Activated CD4-positive, alpha-beta memory T cell treated with anti-CD3 and anti-CD28 coated beads, Interleukin-2, amount 10 ng/mL, durations not matched to agents 7 days and 5 days (primary cell): ENCODE measurements at regions not wholly inside any gene's neighbourhood (a gene's known extent, or its start where the extent isn't known, plus 50 kb on each side); places are given as distances from the start of the nearest gene placed in this dataset.
"Not testable (repeated sequence)": the region's sequence is repeated elsewhere in the genome, so short reads cannot be mapped to it uniquely, and the experiment has no call there.

ENCODE experiments used
- CTCF ChIA-PET: fragments of 350-600 bp; sonication (Branson Sonifier 250); formaldehyde crosslinking; loops from one replicate; lab custom pipeline; 2021; ENCODE audit warnings: antibody characterized with exemption, inconsistent platforms; lab: Charles Lee
- POLR2A ChIA-PET: fragments of 350-600 bp; sonication (Branson Sonifier 250); formaldehyde crosslinking; loops from one replicate; lab custom pipeline; 2021; ENCODE audit warnings: antibody characterized with exemption; lab: Charles Lee
- DNase-seq: peaks from one replicate; pipeline ENCODE4 v3.0.0-alpha.2; 2020
- H3K27ac Mint-ChIP-seq: one replicate; pipeline ENCODE4 v1.8.0; 2021; ENCODE audit warnings: mild to moderate bottlenecking, mixed read lengths
- H3K27me3 Mint-ChIP-seq: one replicate; pipeline ENCODE4 v1.8.0; 2021; ENCODE audit warnings: mixed read lengths
- H3K36me3 Mint-ChIP-seq: one replicate; pipeline ENCODE4 v1.8.0; 2021; ENCODE audit warnings: low read depth, mixed read lengths
- H3K4me1 Mint-ChIP-seq: one replicate; pipeline ENCODE4 v1.8.0; 2021; ENCODE audit warnings: mixed read lengths
- H3K4me3 Mint-ChIP-seq: one replicate; pipeline ENCODE4 v1.8.0; 2021; ENCODE audit warnings: mild to moderate bottlenecking, mixed read lengths
- H3K9me3 Mint-ChIP-seq: one replicate; pipeline ENCODE4 v1.8.0; 2021; ENCODE audit warnings: mixed read lengths

DNA sequence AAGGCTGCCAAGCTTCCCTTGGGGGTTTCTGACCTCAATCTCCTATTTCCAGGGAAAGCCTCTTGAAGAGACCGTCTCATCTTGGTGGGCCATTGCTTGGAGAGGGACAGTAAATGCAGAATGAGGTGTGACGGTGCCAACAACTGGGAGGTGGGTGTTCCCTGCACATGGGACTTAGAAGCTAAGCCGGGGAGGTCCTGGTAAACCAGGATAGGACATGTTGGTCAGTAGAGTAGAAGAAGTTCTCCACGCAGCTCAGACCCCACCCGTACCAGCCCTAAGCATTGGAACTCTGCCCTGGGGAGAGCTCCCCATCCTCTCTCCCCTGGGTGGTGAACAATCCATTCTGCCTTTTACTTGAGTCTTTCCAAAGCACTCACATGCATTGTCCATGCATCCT, 92.0 kb downstream of the SOX1 start:
- POLR2A ChIA-PET = no interaction called here
- Mint-ChIP-seq H3K27ac (no peak overlapping the region), H3K36me3 (no peaks in the 10 kb centered on the region), H3K9me3 (peaks cover 2% of the 10 kb centered on the region), H3K27me3 (peaks cover 13% of the 10 kb centered on the region), H3K4me3 (no peak overlapping the region), H3K4me1 (no peaks in the 10 kb centered on the region)
- CTCF ChIA-PET = no interaction called here
- DNase-seq = no peak

DNA sequence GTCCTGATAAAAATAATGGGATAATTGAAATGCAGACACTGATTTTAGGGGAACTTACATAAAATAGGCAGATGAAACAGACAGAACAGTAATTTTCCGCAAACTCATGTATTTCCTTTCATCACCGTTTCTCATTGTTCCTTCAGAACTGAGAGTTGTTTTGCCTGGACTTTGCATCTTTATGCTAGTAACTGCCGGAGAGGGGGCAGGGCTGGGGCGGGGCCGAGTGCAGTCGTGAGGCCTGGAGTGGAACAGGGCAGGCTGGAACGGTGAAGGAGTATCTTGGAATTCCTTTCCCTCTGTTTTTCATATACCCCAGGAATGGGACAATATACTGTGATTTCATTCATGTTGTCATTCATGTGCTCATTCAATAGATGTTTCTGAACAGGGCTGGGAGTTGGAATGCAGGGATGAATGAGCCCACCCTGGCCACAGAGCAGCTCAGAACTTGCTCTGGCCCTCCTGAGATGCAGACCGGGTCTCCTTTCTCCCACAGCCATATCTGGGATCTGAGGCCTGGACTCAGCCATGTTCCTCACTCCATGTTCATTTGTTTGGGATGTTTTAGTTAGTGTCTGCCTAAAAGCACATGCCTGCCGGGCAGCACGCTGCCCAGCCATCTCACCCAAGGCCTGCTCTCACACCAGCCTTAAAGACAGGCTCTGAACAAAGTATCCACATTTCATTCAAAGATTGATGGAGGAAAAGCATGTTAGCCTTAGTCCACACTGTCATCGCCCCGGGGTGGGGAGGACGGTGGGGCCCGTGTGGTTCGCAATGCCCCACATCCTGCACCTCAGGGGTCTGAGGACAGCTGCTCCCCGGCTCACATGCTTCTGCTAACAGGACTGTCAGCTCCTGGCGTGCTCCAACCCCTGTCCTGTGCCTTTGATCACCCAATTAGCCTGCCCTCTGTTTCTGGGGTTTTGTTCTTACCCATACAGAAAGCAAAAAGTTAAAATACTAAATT, 92.9 kb downstream of the SOX1 start:
- DNase-seq = no peak
- Mint-ChIP-seq H3K4me1 (no peaks in the 10 kb centered on the region), H3K27ac (no peak overlapping the region), H3K27me3 (peaks cover 13% of the 10 kb centered on the region), H3K9me3 (peaks cover 2% of the 10 kb centered on the region), H3K4me3 (no peak overlapping the region), H3K36me3 (no peaks in the 10 kb centered on the region)
- ChIA-PET POLR2A (no interaction called here), CTCF (no interaction called here)

DNA sequence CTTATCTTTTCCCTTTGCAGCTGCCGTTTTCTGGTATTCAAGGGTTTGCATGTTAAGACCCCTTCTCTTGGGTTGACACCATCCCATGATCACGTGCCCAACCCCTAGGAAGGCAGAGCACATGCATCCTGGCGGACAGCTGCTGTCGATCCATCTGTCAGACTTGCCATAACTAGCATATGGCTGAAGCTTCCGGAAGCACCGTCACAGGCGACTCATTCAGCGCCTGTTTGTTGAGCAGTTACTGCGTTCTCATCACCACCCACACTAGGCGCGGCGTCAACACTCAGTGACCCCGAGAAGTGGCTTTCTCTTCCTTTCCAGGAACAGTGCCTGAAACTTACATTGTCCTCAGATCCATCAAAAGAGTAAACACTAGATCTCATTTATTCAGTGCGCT, 93.6 kb downstream of the SOX1 start:
- Mint-ChIP-seq H3K27me3 (peaks cover 13% of the 10 kb centered on the region), H3K36me3 (no peaks in the 10 kb centered on the region), H3K4me1 (no peaks in the 10 kb centered on the region), H3K9me3 (peaks cover 2% of the 10 kb centered on the region), H3K4me3 (no peak overlapping the region), H3K27ac (no peak overlapping the region)
- ChIA-PET POLR2A (no interaction called here), CTCF (no interaction called here)
- no peak for DNase-seq

DNA sequence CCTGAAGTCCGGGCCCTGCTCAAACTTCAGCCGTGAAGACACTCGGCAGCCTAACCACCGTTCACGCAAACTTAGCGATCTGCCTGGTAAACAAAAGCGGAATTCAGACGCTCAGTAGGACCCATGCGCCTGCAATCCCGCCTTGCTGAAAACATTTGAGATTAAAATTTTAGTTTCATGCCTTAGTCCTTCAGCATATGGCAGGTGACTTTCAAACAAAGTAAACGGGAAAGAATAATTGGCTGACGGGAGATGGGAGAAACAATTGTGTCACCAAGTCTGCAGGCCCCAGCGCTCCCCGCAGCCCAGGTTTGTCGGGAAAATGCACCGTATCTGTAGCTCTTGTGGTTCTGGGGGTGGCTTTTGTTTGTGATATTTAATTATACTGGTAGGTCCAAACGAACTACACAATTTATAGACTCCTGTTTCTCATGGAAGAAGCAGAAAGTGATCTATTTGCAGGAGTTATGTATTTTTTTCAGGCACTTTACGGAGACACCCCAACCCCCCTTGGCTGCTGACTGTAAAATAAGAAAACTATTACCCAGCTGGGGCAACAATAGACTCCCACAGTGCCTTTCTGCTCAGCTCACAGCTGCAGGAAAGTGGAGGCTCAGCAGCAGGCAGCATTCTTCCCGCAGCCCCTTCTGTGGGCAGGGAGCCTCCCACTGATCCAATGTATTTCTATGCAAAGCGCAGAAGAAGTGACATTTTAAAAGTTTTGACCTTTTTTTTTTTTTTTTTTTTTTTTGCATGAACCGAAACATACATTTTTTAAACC, 94.8 kb downstream of the SOX1 start:
- peaks cover 2% of the 10 kb centered on the region for H3K9me3 Mint-ChIP-seq
- H3K4me3 Mint-ChIP-seq = no peak overlapping the region
- no peak for DNase-seq
- H3K36me3 Mint-ChIP-seq = no peaks in the 10 kb centered on the region
- H3K4me1 Mint-ChIP-seq = no peaks in the 10 kb centered on the region
- H3K27me3 Mint-ChIP-seq = peaks cover 13% of the 10 kb centered on the region
- POLR2A ChIA-PET = no interaction called here
- H3K27ac Mint-ChIP-seq = no peak overlapping the region
- CTCF ChIA-PET = no interaction called here

DNA sequence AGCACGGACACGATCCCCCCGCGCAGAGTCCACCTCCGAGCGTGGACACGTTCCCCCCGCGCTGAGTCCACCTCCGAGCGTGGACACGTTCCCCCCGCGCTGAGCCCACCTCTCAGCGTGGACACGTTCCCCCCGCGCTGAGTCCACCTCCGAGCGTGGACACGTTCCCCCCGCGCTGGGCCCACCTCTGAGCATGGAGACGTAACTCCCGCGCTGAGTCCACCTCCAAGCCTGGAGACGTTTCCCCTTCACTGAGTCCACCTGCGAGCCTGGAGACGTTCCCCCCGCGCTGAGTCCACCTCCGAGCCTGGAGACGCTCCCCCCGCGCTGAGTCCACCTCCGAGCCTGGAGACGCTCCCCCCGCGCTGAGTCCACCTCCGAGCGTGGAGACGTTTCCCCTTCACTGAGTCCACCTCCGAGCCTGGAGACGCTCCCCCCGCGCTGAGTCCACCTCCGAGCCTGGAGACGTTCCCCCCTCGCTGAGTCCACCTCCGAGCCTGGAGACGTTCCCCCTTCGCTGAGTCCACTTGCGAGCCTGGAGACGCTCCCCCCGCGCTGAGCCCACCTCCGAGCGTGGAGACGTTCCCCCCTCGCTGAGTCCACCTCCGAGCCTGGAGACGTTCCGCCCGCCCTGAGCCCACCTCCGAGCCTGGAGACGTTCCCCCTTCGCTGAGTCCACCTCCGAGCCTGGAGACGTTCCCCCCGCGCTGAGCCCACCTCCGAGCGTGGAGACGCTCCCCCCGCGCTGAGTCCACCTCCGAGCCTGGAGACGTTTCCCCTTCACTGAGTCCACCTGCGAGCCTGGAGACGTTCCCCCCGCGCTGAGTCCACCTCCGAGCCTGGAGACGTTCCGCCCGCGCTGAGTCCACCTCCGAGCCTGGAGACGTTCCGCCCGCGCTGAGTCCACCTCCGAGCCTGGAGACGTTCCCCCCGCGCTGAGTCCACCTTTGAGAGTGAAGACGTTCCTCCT, 97.0 kb downstream of the SOX1 start:
- H3K27me3 Mint-ChIP-seq = peaks cover 13% of the 10 kb centered on the region
- H3K27ac Mint-ChIP-seq, H3K4me1 Mint-ChIP-seq, CTCF ChIA-PET, H3K36me3 Mint-ChIP-seq, H3K9me3 Mint-ChIP-seq, H3K4me3 Mint-ChIP-seq, DNase-seq, POLR2A ChIA-PET: not testable (repeated sequence)

DNA sequence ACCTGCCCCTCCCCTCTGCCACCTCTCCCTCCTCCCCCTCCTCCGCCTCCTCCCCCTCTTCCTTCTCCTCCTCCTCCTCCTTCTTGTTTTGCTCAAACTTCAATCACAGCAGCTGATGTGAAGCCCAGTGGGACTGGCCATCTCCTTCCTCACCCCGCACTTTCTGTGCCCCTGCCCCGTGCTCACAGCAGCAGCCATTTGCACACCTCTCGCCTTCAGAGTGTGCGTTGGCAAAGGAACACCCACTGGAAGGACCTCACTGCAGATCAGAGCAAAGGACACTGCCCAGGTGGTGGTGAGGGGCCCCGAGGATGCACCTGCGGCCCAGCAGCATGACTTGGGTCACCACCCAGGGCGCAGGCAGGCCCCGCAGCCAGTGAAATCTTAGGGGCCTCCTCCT, 98.8 kb downstream of the SOX1 start:
- H3K27ac Mint-ChIP-seq = no peak overlapping the region
- H3K36me3 Mint-ChIP-seq = no peaks in the 10 kb centered on the region
- H3K4me3 Mint-ChIP-seq = no peak overlapping the region
- H3K4me1 Mint-ChIP-seq = peaks cover 4% of the 10 kb centered on the region
- ChIA-PET POLR2A (no interaction called here), CTCF (no interaction called here)
- H3K9me3 Mint-ChIP-seq = peaks cover 5% of the 10 kb centered on the region
- H3K27me3 Mint-ChIP-seq = peaks cover 10% of the 10 kb centered on the region
- DNase-seq = no peak

DNA sequence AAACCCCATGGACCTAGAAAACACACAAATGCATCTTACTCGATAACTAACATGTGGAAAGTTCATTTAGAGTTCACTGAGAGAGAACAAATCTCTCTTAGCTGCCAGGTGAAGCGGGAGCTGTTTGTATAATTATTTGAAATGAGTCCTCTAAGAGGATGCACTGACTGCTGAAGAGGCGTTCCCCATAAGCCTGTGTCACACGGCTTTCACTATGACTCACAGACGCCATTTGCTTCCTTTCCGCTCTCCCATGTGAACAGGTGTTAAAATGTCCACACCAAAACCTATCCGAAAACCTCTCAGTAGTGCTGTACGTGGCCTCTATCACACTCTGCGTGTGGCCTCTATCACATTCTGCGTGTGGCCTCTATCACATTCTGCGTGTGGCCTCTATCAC, 101.8 kb downstream of the SOX1 start:
- Mint-ChIP-seq H3K9me3 (peaks cover 7% of the 10 kb centered on the region), H3K27me3 (no peaks in the 10 kb centered on the region), H3K4me1 (peaks cover 4% of the 10 kb centered on the region), H3K4me3 (no peak overlapping the region), H3K27ac (no peak overlapping the region), H3K36me3 (no peaks in the 10 kb centered on the region)
- CTCF ChIA-PET = interaction anchor here (0.7 kb wide), 1 partner anchor 289 kb away, joined by 3 read pairs; no protein-coding TSS in a partner anchor
- no peak for DNase-seq
- POLR2A ChIA-PET = no interaction called here

DNA sequence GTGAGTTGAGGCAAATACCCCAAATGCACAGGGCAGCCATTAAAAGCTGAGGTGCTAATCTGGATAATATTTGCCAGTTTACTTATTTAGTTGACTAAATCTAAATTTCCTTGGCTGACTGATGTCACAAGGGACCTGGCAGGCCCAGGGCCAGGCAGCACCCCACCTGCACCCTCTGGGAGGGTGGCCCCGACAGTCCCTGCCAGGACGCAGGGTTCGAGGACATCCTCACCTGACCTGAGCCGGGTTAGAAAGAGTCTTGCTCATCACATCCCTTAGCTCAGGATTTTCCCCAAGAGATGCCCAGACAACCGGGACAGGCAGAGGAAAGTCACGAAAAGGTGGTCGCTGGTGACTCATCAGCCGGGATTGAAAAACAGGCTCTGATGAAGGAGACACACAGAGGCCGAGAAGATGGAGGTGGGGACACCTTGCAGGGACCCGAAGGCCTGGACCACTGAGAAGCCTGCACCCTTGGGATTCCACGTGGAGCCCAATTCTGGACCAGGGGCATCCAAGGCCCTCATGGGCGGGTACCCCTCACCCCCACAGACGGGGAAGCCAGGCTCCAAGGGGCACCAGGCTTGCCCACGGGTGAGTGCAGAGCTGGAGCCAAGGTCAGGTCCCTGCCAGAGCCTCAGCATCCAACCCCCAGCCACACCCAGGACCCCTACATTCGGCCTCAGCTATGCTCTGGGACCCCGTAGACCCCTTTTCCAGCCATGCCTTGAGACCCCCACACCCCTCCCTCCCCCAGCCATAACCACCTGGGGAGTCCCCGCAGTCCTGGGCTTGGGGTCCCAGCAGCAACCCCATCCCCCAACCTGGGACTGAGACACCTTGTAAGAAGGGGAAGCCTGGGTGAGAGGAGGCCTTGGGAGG, 103.2 kb downstream of the SOX1 start:
- H3K4me3 Mint-ChIP-seq = no peak overlapping the region
- DNase-seq = no peak
- H3K27me3 Mint-ChIP-seq = no peaks in the 10 kb centered on the region
- no peaks in the 10 kb centered on the region for H3K36me3 Mint-ChIP-seq
- peaks cover 17% of the 10 kb centered on the region for H3K9me3 Mint-ChIP-seq
- peaks cover 4% of the 10 kb centered on the region for H3K4me1 Mint-ChIP-seq
- CTCF ChIA-PET = no interaction called here
- H3K27ac Mint-ChIP-seq = no peak overlapping the region
- POLR2A ChIA-PET = no interaction called here

DNA sequence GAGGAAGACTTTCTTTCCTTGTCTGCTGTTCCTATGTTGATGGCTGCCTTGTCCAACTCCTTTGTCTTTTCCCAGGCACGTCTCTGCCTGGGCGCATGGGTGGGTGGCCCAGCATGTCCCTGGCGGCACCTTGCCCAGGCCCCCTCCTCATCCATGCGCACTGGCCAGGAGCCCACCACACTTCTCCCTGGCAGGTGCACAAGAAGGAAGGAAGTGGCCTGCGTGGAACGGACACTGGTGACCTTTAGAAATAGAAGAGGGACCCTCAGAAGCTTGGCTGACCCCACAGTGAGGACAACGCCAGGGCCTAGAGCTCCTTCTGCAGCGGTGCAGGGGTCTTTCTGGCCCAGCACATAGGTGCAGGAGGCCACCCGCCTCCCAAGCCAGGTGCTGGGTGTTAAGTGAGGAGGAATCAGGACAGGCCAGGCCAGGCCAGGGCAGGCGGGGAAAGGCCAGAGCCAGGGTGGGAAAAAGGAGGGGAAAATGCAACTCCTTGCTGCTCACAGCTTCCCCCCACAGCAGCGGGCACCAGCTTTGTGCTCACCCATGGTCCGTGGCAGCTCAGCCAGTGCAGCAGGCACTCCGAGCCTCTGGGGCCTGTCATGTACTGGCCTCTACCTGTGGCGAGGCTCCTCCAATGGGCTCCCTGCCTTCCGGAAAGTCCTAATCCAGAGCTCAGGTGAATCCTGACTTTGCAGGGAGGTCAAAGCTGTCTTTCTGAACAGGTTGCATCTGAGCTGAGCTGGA, 104.0 kb downstream of the SOX1 start:
- no peak for DNase-seq
- H3K4me1 Mint-ChIP-seq = peaks cover 4% of the 10 kb centered on the region

DNA sequence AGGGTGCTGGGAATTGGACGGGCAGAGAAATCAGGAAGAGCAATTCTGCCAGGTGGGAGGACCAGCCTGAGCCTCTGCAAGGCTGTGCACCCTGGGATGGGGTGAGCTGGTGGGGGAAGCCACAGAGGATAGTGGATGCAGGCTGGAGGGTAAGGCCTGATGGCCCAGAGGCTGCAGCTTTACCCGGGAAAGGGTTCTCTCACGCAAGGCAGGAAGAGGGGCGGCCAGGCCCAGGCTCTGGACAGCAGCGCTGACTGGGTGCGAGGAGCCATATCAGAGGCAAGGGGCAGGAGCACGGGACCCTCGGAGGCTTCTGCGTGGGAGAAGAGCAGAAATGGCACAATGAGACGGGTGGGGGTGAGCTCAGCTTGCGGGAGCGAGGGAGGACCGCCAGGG, 104.6 kb downstream of the SOX1 start:
- Mint-ChIP-seq H3K27ac (no peak overlapping the region), H3K4me3 (no peak overlapping the region), H3K36me3 (no peaks in the 10 kb centered on the region), H3K9me3 (peaks cover 17% of the 10 kb centered on the region), H3K27me3 (no peaks in the 10 kb centered on the region), H3K4me1 (peaks cover 4% of the 10 kb centered on the region)
- ChIA-PET POLR2A (no interaction called here), CTCF (no interaction called here)
- no peak for DNase-seq

More for the DNA sequence above, 104.0 kb downstream of the SOX1 start:
- ChIA-PET POLR2A (no interaction called here), CTCF (no interaction called here)
- Mint-ChIP-seq H3K9me3 (peaks cover 17% of the 10 kb centered on the region), H3K27ac (no peak overlapping the region), H3K4me3 (no peak overlapping the region), H3K36me3 (no peaks in the 10 kb centered on the region), H3K27me3 (no peaks in the 10 kb centered on the region)

DNA sequence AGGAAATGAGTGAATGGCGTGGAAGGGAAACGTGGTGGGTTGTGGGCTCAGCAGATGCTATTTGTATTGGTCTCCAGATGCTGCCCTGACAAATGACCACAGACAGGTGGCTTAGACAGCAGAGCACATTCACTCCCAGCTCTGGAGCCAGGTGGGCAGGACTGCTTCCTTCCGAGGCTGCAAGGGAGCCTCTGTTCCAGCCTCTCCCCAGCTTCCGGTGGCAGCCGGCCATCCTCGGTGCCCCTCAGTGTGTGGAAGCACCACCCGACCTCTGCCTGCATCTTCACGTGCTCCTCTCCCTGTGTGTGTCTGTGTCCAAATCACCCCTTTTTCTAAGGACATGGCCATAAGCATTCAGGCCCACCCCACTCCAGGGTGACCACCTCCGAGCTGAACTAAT, 105.1 kb downstream of the SOX1 start:
- H3K27ac Mint-ChIP-seq = no peak overlapping the region
- CTCF ChIA-PET = no interaction called here
- H3K27me3 Mint-ChIP-seq = no peaks in the 10 kb centered on the region
- POLR2A ChIA-PET = no interaction called here
- H3K9me3 Mint-ChIP-seq = peaks cover 17% of the 10 kb centered on the region
- H3K36me3 Mint-ChIP-seq = no peaks in the 10 kb centered on the region
- no peak overlapping the region for H3K4me3 Mint-ChIP-seq
- no peak for DNase-seq
- peaks cover 4% of the 10 kb centered on the region for H3K4me1 Mint-ChIP-seq
